HEK293 (cell line): ENCODE measurements at regions not wholly inside any gene's neighbourhood (a gene's known extent, or its start where the extent isn't known, plus 50 kb on each side); places are given as distances from the start of the nearest gene placed in this dataset.

Source experiments
- CTCF ChIA-PET: fragments of 350-600 bp; formaldehyde crosslinking; extraction: SDS; loops from one replicate; lab custom pipeline; 2021; ENCODE audit warnings: antibody characterized with exemption; lab: Yijun Ruan, JAX
- POLR2A ChIA-PET: fragments of 300-600 bp; formaldehyde crosslinking; extraction: SDS; loops from one replicate; lab custom pipeline; 2020; ENCODE audit warnings: antibody characterized with exemption, inconsistent platforms; lab: Yijun Ruan, JAX
- H3K27ac ChIP-seq: fragments of 200-500 bp; sonication (Bioruptor generic); 2 replicates; pipeline ENCODE4 v1.5.1; 2014; ENCODE audit warnings: low read depth, low read length, control low read depth, inconsistent platforms; ENCODE audit errors: extremely low read depth
- H3K36me3 ChIP-seq, 2 experiments: fragments of 200-500 bp in 1 of 2; sonication (Bioruptor generic) in 1 of 2; 1 replicate in 1 of 2; 2 replicates in 1 of 2; pipeline ENCODE4 v1.5.1; 2014 to 2017; ENCODE audit warnings: inconsistent platforms in 2 of 2, low read length in 2 of 2; ENCODE audit not compliant: control insufficient read depth in 2 of 2, insufficient read depth in 1 of 2
- H3K4me1 ChIP-seq: fragments of 200-500 bp; sonication (Bioruptor generic); 2 replicates; pipeline ENCODE4 v1.5.1; 2014; ENCODE audit warnings: mild to moderate bottlenecking, low read length, inconsistent platforms; ENCODE audit not compliant: control insufficient read depth, insufficient read depth
- H3K4me3 ChIP-seq: 2 replicates; pipeline ENCODE4 v1.5.1; 2011; ENCODE audit warnings: low read depth, mild to moderate bottlenecking, control low read depth, low read length, moderate library complexity
- H3K9me3 ChIP-seq: fragments of 200-500 bp; sonication (Bioruptor generic); 2 replicates; pipeline ENCODE4 v1.5.1; 2014; ENCODE audit warnings: low read depth, low read length, inconsistent platforms; ENCODE audit not compliant: control insufficient read depth, insufficient read depth
- GLIS1 ChIP-seq: fragments of 450-650 bp; formaldehyde crosslinking; IDR thresholded peaks from 2 replicates; pipeline ENCODE4 v1.5.1; 2016; ENCODE audit warnings: missing biosample characterization, missing genetic modification characterization
- HIC1 ChIP-seq: fragments of 450-650 bp; formaldehyde crosslinking; IDR thresholded peaks from 2 replicates; pipeline ENCODE4 v1.5.1; 2016; ENCODE audit warnings: missing biosample characterization, missing genetic modification characterization
- KLF17 ChIP-seq: fragments of 450-650 bp; formaldehyde crosslinking; IDR thresholded peaks from 2 replicates; pipeline ENCODE4 v1.5.1; 2016; ENCODE audit warnings: missing biosample characterization, missing genetic modification characterization
- PRDM2 ChIP-seq: fragments of 450-650 bp; formaldehyde crosslinking; IDR thresholded peaks from 2 replicates; pipeline ENCODE4 v1.5.1; 2016; ENCODE audit warnings: missing biosample characterization, missing genetic modification characterization, borderline replicate concordance
- TRIM28 ChIP-seq: IDR thresholded peaks from 2 replicates; pipeline ENCODE4 v1.6.1; 2011; ENCODE audit warnings: low read length, control low read depth, borderline replicate concordance
- ZBTB44 ChIP-seq: fragments of 450-650 bp; IDR thresholded peaks from 2 replicates; pipeline ENCODE4 v1.5.1; 2018; ENCODE audit warnings: missing biosample characterization, mild to moderate bottlenecking, missing genetic modification characterization
- ZNF133 ChIP-seq: fragments of 450-650 bp; formaldehyde crosslinking; IDR thresholded peaks from 2 replicates; pipeline ENCODE4 v1.5.1; 2016; ENCODE audit warnings: missing biosample characterization, missing genetic modification characterization
- ZNF169 ChIP-seq: fragments of 450-650 bp; formaldehyde crosslinking; IDR thresholded peaks from 2 replicates; pipeline ENCODE4 v1.5.1; 2016; ENCODE audit warnings: missing biosample characterization, missing genetic modification characterization
- ZNF280D ChIP-seq: fragments of 450-650 bp; formaldehyde crosslinking; IDR thresholded peaks from 2 replicates; pipeline ENCODE4 v1.5.1; 2016; ENCODE audit warnings: missing biosample characterization, missing genetic modification characterization
- ZNF473 ChIP-seq: fragments of 450-650 bp; formaldehyde crosslinking; IDR thresholded peaks from 2 replicates; pipeline ENCODE4 v1.5.1; 2017; ENCODE audit warnings: missing biosample characterization, missing genetic modification characterization
- ZNF623 ChIP-seq: fragments of 450-650 bp; formaldehyde crosslinking; IDR thresholded peaks from 2 replicates; pipeline ENCODE4 v1.5.1; 2016; ENCODE audit warnings: missing biosample characterization, missing genetic modification characterization
- ZNF792 ChIP-seq: fragments of 450-650 bp; formaldehyde crosslinking; IDR thresholded peaks from 2 replicates; pipeline ENCODE4 v1.5.1; 2016; ENCODE audit warnings: missing biosample characterization, missing genetic modification characterization

GRCh38 chr6:147852772-147853171 lies 344.3 kb downstream of the SAMD5 start:
- H3K4me1 ChIP-seq = no peaks in the 10 kb centered on the region
- POLR2A ChIA-PET = no interaction called here
- no peak overlapping the region for H3K27ac ChIP-seq
- TF ChIP-seq ZNF133 = no peak
- no peak for TF ChIP-seq ZNF623 (tag by site-specific recombination)
- TF ChIP-seq TRIM28 = no peak
- TF ChIP-seq ZBTB44 = no peak
- no peak for TF ChIP-seq HIC1 (tag by site-specific recombination)
- TF ChIP-seq ZNF473 (tag by site-specific recombination) = no peak
- TF ChIP-seq GLIS1 = no peak
- no peak for TF ChIP-seq ZNF169 (tag by site-specific recombination)
- TF ChIP-seq ZNF280D = no peak
- no peak for TF ChIP-seq ZNF792 (tag by site-specific recombination)
- no peak for TF ChIP-seq KLF17 (tag by site-specific recombination)
- TF ChIP-seq PRDM2 (tag by site-specific recombination) = no peak
- TF ChIP-seq, all 188 proteins: peak for 0
- CTCF ChIA-PET = no interaction called here
- no peaks in the 10 kb centered on the region for H3K36me3 ChIP-seq
- no peak overlapping the region for H3K4me3 ChIP-seq
- no peaks in the 10 kb centered on the region for H3K9me3 ChIP-seq
